H1 (cell line): ENCODE measurements at regions not wholly inside any gene's neighbourhood (a gene's known extent, or its start where the extent isn't known, plus 50 kb on each side); places are given as distances from the start of the nearest gene placed in this dataset.

ENCODE experiments used
- CREB1 ChIP-seq: IDR thresholded peaks from 2 replicates; pipeline ENCODE4 v1.6.1; 2012; ENCODE audit warnings: inconsistent platforms
- CTCF ChIP-seq, 3 experiments: IDR thresholded peaks; 1 replicate in 2 of 3; 2 replicates in 1 of 3; pipeline versions ENCODE4 v1.5.1 to v1.6.1; 2011; ENCODE audit warnings: low read length in 3 of 3, mild to moderate bottlenecking in 3 of 3, inconsistent platforms in 2 of 3, low read depth in 1 of 3, moderate library complexity in 1 of 3; ENCODE audit not compliant: insufficient read depth in 1 of 3; ENCODE audit errors: control extremely low read depth in 1 of 3
- EZH2 ChIP-seq: fragments of 200-600 bp; sonication (generic); IDR thresholded peaks from 2 replicates; pipeline ENCODE4 v1.7.1; 2012; ENCODE audit warnings: low read depth, mild to moderate bottlenecking, moderate library complexity, low read length, inconsistent platforms; ENCODE audit not compliant: severe bottlenecking
- HDAC2 ChIP-seq, 2 experiments: fragments of 300-600 bp in 1 of 2; sonication (generic) in 1 of 2; IDR thresholded peaks; 2 replicates each; pipeline ENCODE4 v1.6.1; 2011 to 2012; ENCODE audit warnings: low read depth in 2 of 2, low read length in 2 of 2, mild to moderate bottlenecking in 2 of 2, moderate library complexity in 2 of 2, borderline replicate concordance in 1 of 2, inconsistent platforms in 1 of 2
- JUN ChIP-seq: IDR thresholded peaks from 2 replicates; pipeline ENCODE4 v1.6.1; 2011; ENCODE audit warnings: low read depth, mild to moderate bottlenecking, improper control_type of control experiment, low read length
- KDM1A ChIP-seq: fragments of 200-600, 300-600 bp; sonication (generic); IDR thresholded peaks from 2 replicates; pipeline ENCODE4 v1.7.1; 2016; ENCODE audit warnings: mild to moderate bottlenecking, low read length, borderline replicate concordance
- POLR2A ChIP-seq, 2 experiments: IDR thresholded peaks; 1 replicate in 1 of 2; 2 replicates in 1 of 2; pipeline ENCODE4 v1.6.1; 2011; ENCODE audit warnings: low read depth in 2 of 2, low read length in 2 of 2, mild to moderate bottlenecking in 2 of 2; ENCODE audit errors: control extremely low read depth in 1 of 2
- RXRA ChIP-seq: IDR thresholded peaks from 2 replicates; pipeline ENCODE4 v1.6.1; 2011; ENCODE audit warnings: low read depth, mild to moderate bottlenecking, low read length, moderate library complexity; ENCODE audit not compliant: insufficient read depth
- TCF12 ChIP-seq: IDR thresholded peaks from 2 replicates; pipeline ENCODE4 v1.6.1; 2011; ENCODE audit warnings: low read depth, mild to moderate bottlenecking, low read length
- USF2 ChIP-seq: IDR thresholded peaks from 2 replicates; pipeline ENCODE4 v1.6.1; 2011; ENCODE audit warnings: low read length, improper control_type of control experiment

GRCh38 chr11:70739091-70739490 lies 340.8 kb downstream of the CTTN start:
- TF ChIP-seq POLR2A (IDR thresholded peaks at IDR 0.05; ENCODE audit: control extremely low read depth in 1 of 2, low read depth in 2 of 2, low read length in 2 of 2) (no peak), KDM1A (no peak), CREB1 (no peak), EZH2 (no peak), CTCF (IDR thresholded peaks at IDR 0.05; ENCODE audit: control extremely low read depth in 1 of 3, insufficient read depth in 1 of 3, low read depth in 1 of 3, low read length in 3 of 3) (no peak), USF2 (no peak), JUN (no peak), TCF12 (no peak), RXRA (no peak), HDAC2 (IDR thresholded peaks at IDR 0.05; ENCODE audit: borderline replicate concordance in 1 of 2, low read depth in 2 of 2, low read length in 2 of 2) (no peak)
